ENCODE measurements at regions not wholly inside any gene's neighbourhood (a gene's known extent, or its start where the extent isn't known, plus 50 kb on each side); places are given as distances from the start of the nearest gene placed in this dataset.

GRCh38 chr4:12644261-12644660 lies 839.9 kb downstream of the RAB28 start:
- H3F3A ChIP-seq (ENCODE audit: insufficient read depth, low read depth) = no peaks in the 10 kb centered on the region
- no peak overlapping the region for H3K27ac ChIP-seq
- no peaks in the 10 kb centered on the region for H3K4me1 ChIP-seq (replicated peaks; ENCODE audit: insufficient read depth)
- H3K9me3 ChIP-seq (ENCODE audit: insufficient read depth, low read depth) = no peaks in the 10 kb centered on the region
- intact Hi-C loops (cut with micrococcal nuclease; ENCODE audit: unreplicated experiment) = no loop called here
- ChIA-PET POLR2A (ENCODE audit: unreplicated experiment) (no interaction called here), CTCF (no interaction called here)
- BruUV-seq (replicated peaks) = no TSS peak
- no peak overlapping the region for H3K4me2 ChIP-seq
- H3K27me3 ChIP-seq (ENCODE audit: insufficient read depth, low read depth) = no peaks in the 10 kb centered on the region
- TF ChIP-seq CTCF (conservative IDR thresholded peaks at IDR 0.05) (no peak), EZH2 (IDR thresholded peaks at IDR 0.05; ENCODE audit: low read depth) (no peak)
- H2AFZ ChIP-seq = no peak overlapping the region
- H3K4me3 ChIP-seq = no peak overlapping the region
- DNase-seq = no peak
- no peaks in the 10 kb centered on the region for H3K36me3 ChIP-seq (ENCODE audit: low read depth)
- no peaks in the 10 kb centered on the region for H3K79me2 ChIP-seq (ENCODE audit: low read depth)
- H4K20me1 ChIP-seq (ENCODE audit: insufficient read depth) = no peaks in the 10 kb centered on the region
- H3K9me2 ChIP-seq (ENCODE audit: insufficient read depth) = no peaks in the 10 kb centered on the region

- ChIA-PET POLR2A (ENCODE audit: unreplicated experiment) (no interaction called here), CTCF (no interaction called here)
- Histone ChIP-seq H3K27me3 (ENCODE audit: insufficient read depth, low read depth) (no peaks in the 10 kb centered on the region), H3K79me2 (ENCODE audit: low read depth) (no peaks in the 10 kb centered on the region), H3K9me3 (ENCODE audit: insufficient read depth, low read depth) (no peaks in the 10 kb centered on the region), H3K4me2 (no peak overlapping the region), H3K36me3 (ENCODE audit: low read depth) (no peaks in the 10 kb centered on the region), H3K27ac (no peak overlapping the region), H3K9me2 (ENCODE audit: insufficient read depth) (no peaks in the 10 kb centered on the region), H3K4me3 (no peak overlapping the region), H3K4me1 (replicated peaks; ENCODE audit: insufficient read depth) (no peaks in the 10 kb centered on the region), H4K20me1 (ENCODE audit: insufficient read depth) (no peaks in the 10 kb centered on the region), H3F3A (ENCODE audit: insufficient read depth, low read depth) (no peaks in the 10 kb centered on the region), H2AFZ (no peak overlapping the region)
- intact Hi-C loops (cut with micrococcal nuclease; ENCODE audit: unreplicated experiment) = no loop called here
- no peak for DNase-seq
- no peak for TF ChIP-seq CTCF (conservative IDR thresholded peaks at IDR 0.05)
- BruUV-seq (replicated peaks) = no TSS peak
Observed at GRCh38 chr4:12636191-12636590, 847.9 kb downstream of the RAB28 start.

GRCh38 chr4:12635629-12636028 lies 848.5 kb downstream of the RAB28 start:
- Histone ChIP-seq H3K27me3 (ENCODE audit: insufficient read depth, low read depth) (no peaks in the 10 kb centered on the region), H3F3A (ENCODE audit: insufficient read depth, low read depth) (no peaks in the 10 kb centered on the region), H3K36me3 (ENCODE audit: low read depth) (no peaks in the 10 kb centered on the region), H3K9me2 (ENCODE audit: insufficient read depth) (no peaks in the 10 kb centered on the region), H3K9me3 (ENCODE audit: insufficient read depth, low read depth) (no peaks in the 10 kb centered on the region), H3K79me2 (ENCODE audit: low read depth) (no peaks in the 10 kb centered on the region), H3K4me1 (replicated peaks; ENCODE audit: insufficient read depth) (no peaks in the 10 kb centered on the region), H3K4me3 (no peak overlapping the region), H2AFZ (no peak overlapping the region), H3K4me2 (no peak overlapping the region), H3K27ac (no peak overlapping the region), H4K20me1 (ENCODE audit: insufficient read depth) (no peaks in the 10 kb centered on the region)
- TF ChIP-seq EZH2 (IDR thresholded peaks at IDR 0.05; ENCODE audit: low read depth) = no peak
- TF ChIP-seq CTCF (conservative IDR thresholded peaks at IDR 0.05) = no peak
- intact Hi-C loops (cut with micrococcal nuclease; ENCODE audit: unreplicated experiment) = no loop called here
- BruUV-seq (replicated peaks) = no TSS peak
- no peak for DNase-seq
- ChIA-PET CTCF (no interaction called here), POLR2A (ENCODE audit: unreplicated experiment) (no interaction called here)

Data from PC-9 (cell line).